Vagina (tissue), 2 donors: ENCODE measurements at regions not wholly inside any gene's neighbourhood (a gene's known extent, or its start where the extent isn't known, plus 50 kb on each side); places are given as distances from the start of the nearest gene placed in this dataset.
"Not testable (repeated sequence)": the region's sequence is repeated elsewhere in the genome, so short reads cannot be mapped to it uniquely, and the experiment has no call there.

ENCODE experiments used
- POLR2A ChIP-seq, 2 donors: fragments of 450-650 bp; IDR thresholded peaks; one replicate each; pipeline ENCODE4 v1.6.1; 2017; ENCODE audit warnings: antibody characterized with exemption in 2 of 2, mild to moderate bottlenecking in 2 of 2, moderate library complexity in 2 of 2
- POLR2AphosphoS5 ChIP-seq, 2 donors: sonication (generic); formaldehyde crosslinking; IDR thresholded peaks; one replicate each; pipeline ENCODE4 v1.9.0; 2017; ENCODE audit warnings: antibody characterized with exemption in 2 of 2, mild to moderate bottlenecking in 2 of 2, low read depth in 1 of 2; ENCODE audit not compliant: insufficient read depth in 1 of 2
- TF ChIP-seq, protein P1 (sequence below), 3 experiments: fragments of 450-650 bp in 2 of 3; fragments of 200-600 bp in 1 of 3; sonication (generic) in 1 of 3; IDR thresholded peaks; one replicate each; pipeline ENCODE4 v1.5.1; 2017 to 2019; ENCODE audit warnings: antibody characterized with exemption in 3 of 3, mild to moderate bottlenecking in 2 of 3, moderate library complexity in 2 of 3

DNA sequence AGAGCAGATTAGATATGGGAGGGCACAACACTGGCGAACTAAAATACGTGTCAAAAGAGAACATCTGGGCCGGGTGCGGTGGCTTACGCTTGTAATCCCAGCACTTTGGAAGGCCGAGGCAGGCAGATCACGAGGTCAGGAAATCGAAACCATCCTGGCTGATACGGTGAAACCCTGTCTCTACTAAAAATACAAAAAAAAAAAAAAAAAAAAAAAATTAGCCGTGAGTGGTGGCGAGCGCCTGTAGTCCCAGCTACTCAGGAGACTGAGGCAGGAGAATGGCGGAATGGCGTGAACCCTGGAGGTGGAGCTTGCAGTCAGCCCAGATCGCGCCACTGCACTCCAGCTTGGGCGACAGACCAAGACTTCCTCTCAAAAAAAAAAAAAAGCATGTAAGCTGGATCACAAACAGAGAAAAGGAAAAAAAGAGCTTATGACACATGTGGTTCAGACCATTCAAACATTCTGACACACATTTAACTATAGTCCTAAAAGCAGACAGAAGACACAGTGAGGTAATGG lies 1716.9 kb downstream of the SI start:
- TF ChIP-seq POLR2AphosphoS5 (IDR thresholded peaks at IDR 0.05; ENCODE audit: insufficient read depth in 1 of 2, low read depth in 1 of 2); POLR2A (IDR thresholded peaks at IDR 0.05): not testable (repeated sequence)
- TF ChIP-seq, protein P1, sequence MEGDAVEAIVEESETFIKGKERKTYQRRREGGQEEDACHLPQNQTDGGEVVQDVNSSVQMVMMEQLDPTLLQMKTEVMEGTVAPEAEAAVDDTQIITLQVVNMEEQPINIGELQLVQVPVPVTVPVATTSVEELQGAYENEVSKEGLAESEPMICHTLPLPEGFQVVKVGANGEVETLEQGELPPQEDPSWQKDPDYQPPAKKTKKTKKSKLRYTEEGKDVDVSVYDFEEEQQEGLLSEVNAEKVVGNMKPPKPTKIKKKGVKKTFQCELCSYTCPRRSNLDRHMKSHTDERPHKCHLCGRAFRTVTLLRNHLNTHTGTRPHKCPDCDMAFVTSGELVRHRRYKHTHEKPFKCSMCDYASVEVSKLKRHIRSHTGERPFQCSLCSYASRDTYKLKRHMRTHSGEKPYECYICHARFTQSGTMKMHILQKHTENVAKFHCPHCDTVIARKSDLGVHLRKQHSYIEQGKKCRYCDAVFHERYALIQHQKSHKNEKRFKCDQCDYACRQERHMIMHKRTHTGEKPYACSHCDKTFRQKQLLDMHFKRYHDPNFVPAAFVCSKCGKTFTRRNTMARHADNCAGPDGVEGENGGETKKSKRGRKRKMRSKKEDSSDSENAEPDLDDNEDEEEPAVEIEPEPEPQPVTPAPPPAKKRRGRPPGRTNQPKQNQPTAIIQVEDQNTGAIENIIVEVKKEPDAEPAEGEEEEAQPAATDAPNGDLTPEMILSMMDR (IDR thresholded peaks at IDR 0.05), result not testable (repeated sequence)
